Hepatic stellate cell (primary cell): ENCODE measurements at regions not wholly inside any gene's neighbourhood (a gene's known extent, or its start where the extent isn't known, plus 50 kb on each side); places are given as distances from the start of the nearest gene placed in this dataset.

Experiments
- DNase-seq: peaks from one replicate; pipeline ENCODE4 v3.0.0; 2011; ENCODE audit warnings: low spot score

DNA sequence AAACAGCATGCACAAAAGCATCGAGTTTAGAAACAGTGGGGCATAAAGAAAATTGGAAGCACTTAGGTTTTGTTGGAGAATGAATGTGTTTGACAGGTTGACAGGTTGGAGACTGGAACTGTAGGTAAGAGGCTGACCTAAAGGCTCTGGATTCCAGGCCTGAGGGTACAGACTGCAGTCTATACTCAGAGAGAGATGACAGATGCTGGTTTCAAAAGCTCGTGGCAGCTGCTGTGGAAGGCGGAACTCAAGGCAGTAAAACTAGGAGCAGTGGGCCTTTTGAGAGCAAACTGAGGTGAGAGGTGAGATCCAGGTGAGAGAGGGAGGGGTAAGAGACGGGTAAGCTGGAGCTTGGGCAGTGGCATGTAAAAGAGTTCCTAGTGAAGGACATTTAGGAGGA lies 415.2 kb downstream of the TRIML1 start:
- no peak for DNase-seq

DNA sequence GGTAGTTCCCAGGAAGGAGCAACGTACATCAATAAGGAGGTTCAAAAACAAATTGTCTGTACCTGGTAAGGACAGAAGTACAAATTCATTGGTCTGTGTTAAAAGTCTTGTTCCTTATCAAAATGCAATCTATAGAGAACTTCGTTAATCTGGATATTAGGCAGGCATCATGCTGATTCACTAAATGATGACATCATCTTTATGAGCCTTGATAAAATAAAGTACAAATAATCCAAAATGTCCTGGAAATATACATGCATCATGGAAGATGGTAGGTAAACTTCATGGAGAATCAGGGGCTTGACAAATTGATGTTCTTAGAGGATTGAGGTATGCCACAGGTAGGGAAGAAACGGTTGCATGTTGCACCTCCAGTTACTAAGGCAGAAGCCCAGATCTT lies 433.9 kb downstream of the TRIML1 start:
- DNase-seq: no peak

DNA sequence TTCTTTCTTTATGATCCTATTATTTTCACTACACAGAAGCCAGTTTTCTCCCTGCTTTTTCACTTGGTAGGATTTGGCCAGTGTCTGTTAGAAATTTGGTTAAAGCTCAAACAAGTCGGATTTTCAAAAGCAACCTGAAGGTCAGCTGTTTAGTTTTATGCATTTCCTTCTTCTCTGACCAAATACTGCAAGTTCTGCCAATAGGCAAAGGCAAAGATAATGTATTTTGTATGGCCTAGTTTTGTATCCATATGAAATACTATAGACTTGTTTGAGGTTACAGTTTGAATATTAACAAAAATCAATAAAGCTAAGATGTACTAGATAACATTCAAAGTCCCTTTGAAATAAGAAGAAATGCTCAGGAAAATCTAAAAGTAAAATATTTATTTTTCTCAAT lies 439.4 kb downstream of the TRIML1 start:
- no peak for DNase-seq

DNA sequence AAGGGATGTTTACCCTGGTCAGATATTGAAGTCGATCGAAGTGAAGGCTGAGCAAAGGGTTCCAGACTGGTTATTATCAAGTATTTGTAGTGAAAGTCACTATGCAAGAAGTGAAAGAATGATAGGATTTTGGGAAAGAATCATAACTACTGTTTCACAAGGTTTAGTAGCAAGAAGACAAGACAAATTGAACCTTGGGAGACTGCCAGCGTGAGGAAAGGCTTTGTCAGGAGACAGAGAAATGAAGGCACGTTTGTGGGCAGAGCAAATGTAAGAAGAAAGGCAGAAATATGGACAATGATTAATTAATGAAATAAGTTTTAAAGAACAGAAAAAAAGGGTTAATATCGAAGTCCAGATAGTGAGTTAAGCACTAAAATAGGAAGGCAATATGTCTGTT lies 456.8 kb downstream of the TRIML1 start:
- DNase-seq: no peak

GRCh38 chr4:188603646-188604045 lies 464.4 kb downstream of the TRIML1 start:
- DNase-seq: no peak

GRCh38 chr4:188606635-188607034 lies 467.4 kb downstream of the TRIML1 start:
- no peak for DNase-seq

- no peak for DNase-seq
These were observed 471.9 kb downstream of the TRIML1 start for GRCh38 chr4:188611143-188611542.

DNA sequence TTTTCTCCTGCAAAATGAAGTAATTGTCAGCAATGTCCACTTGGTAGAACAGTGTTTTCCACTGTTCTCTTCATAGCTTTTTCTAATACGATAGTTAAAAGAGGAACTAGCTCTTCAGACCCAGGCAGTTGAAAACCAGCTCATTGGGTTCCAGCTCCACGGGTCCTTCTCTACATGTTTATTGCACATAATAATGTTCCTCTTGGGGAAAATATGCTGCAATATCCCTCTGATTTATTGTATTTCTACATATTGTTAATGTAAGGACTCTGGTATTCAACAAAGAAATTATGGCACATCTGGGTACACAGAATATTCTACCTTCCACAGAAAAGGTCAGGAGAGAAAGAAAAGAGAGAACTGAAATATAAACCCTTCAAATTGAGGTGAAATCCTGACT lies 473.4 kb downstream of the TRIML1 start:
- no peak for DNase-seq

GRCh38 chr4:188613976-188614375 lies 474.7 kb downstream of the TRIML1 start:
- DNase-seq: no peak

DNA sequence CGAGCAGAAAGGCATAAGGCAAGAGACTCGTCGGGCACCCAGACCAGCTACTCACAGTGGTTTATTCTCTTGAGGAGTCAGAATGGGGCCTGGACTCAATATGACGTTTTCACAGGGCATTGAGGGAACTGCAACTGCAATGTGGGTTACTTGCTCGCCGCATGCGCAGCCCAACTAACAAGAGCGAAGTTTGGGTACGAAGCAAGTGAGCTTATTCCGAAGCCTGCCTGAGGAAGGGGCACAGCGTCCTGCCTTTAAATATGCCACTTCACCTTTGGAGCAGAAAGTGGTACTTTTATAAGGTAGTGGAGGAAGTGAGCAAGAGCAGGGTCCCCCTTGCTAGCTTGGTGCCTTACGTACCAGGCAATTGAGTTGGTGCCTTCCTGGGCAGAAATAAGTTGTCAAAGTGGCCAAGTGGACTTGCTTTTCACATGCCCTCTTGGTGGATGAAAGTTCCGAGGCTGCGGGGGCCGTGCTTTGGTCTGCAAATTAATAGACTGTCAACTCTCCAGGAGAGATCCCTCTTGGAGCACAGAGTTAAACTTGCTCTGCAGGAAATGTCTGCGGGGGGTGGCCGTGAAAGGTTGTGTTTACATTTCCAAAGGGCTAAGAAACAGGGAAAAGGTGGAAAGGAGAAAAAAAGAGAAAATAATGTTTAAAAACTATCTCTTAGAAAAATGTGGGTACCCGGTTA lies 480.4 kb downstream of the TRIML1 start:
- DNase-seq: no peak

GRCh38 chr4:188620608-188621007 lies 481.4 kb downstream of the TRIML1 start:
- no peak for DNase-seq

GRCh38 chr4:188623314-188623854 lies 484.1 kb downstream of the TRIML1 start:
- no peak for DNase-seq

- DNase-seq: no peak
These were observed 485.1 kb downstream of the TRIML1 start for GRCh38 chr4:188624370-188624769.

GRCh38 chr4:188627892-188628291 lies 488.7 kb downstream of the TRIML1 start:
- no peak for DNase-seq

DNA sequence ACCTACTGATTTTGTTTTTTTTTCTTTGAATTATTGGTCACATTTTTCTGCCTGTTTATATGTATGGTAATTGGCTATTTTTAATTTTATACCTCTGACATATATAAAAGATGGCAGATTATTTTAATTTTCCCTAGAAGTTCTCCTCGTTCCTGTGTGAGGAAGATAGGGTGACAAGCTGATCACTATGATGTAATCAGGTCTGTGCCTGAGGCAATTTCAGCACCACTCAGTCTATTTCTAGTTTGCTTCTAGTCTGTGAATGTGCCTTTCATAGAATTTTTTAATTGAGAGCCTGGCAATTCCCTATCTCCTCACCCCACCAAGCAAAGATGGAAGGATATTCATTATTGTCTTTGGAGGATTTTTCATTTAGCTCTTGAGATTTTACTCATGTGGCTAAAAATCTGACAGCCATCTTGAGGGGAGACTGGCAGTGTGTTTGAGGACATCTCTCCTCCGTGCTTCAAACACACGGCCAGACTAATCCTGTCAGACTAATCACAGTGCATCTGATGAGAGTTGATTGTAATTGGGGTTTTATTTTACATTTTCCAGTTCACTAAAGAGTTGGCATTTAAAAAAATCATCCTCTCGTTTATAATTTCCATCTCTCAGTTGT lies 500.3 kb downstream of the TRIML1 start:
- no peak for DNase-seq

- no peak for DNase-seq
These were observed 508.7 kb downstream of the TRIML1 start for GRCh38 chr4:188647820-188648370.

- DNase-seq: no peak
These were observed 510.4 kb downstream of the TRIML1 start for GRCh38 chr4:188649635-188650034.

DNA sequence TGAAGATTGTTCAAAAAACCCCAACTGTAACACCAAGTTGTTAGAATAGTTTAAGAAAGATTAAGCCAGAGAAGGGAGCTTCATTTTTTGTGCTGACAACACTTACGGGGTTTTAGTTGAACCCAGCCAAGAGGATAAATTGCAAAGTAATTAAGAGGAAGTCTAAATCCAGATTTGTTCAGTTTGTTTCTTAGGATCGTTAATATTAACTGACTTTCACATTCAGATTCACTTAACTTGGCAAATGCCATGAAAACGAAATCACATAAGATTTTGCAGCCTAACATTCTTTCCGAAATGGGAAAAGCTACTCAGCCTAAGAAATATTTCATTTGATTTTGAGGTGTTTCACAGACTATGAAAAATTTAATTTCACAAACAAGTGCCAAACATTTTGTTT lies 511.3 kb downstream of the TRIML1 start:
- no peak for DNase-seq

GRCh38 chr4:188657365-188657764 lies 518.1 kb downstream of the TRIML1 start:
- DNase-seq: no peak

- no peak for DNase-seq
These were observed 519.8 kb downstream of the TRIML1 start for GRCh38 chr4:188658958-188659522.

- no peak for DNase-seq
These were observed 521.6 kb downstream of the TRIML1 start for GRCh38 chr4:188660796-188661195.

- no peak for DNase-seq
These were observed 522.3 kb downstream of the TRIML1 start for GRCh38 chr4:188661502-188661901.

- no peak for DNase-seq
These were observed 524.1 kb downstream of the TRIML1 start for GRCh38 chr4:188663369-188663768.
